ENCODE measurements at regions not wholly inside any gene's neighbourhood (a gene's known extent, or its start where the extent isn't known, plus 50 kb on each side); places are given as distances from the start of the nearest gene placed in this dataset.

GRCh38 chr19:5265260-5265659 is 75.4 kb downstream of the PTPRS start:
- Histone ChIP-seq H3K27ac (no peak overlapping the region), H3K4me1 (replicated peaks) (peaks cover 22% of the 10 kb centered on the region), H3K36me3 (no peaks in the 10 kb centered on the region), H3K4me3 (no peak overlapping the region), H3K9me3 (no peaks in the 10 kb centered on the region), H3K27me3 (replicated peaks; ENCODE audit: insufficient read depth) (no peaks in the 10 kb centered on the region)
- DNase-seq (ENCODE audit: low spot score), result no peak
- WGBS, result 89% methylated on average over 8 of the region's 9 CpGs
- TF ChIP-seq, protein P1, sequence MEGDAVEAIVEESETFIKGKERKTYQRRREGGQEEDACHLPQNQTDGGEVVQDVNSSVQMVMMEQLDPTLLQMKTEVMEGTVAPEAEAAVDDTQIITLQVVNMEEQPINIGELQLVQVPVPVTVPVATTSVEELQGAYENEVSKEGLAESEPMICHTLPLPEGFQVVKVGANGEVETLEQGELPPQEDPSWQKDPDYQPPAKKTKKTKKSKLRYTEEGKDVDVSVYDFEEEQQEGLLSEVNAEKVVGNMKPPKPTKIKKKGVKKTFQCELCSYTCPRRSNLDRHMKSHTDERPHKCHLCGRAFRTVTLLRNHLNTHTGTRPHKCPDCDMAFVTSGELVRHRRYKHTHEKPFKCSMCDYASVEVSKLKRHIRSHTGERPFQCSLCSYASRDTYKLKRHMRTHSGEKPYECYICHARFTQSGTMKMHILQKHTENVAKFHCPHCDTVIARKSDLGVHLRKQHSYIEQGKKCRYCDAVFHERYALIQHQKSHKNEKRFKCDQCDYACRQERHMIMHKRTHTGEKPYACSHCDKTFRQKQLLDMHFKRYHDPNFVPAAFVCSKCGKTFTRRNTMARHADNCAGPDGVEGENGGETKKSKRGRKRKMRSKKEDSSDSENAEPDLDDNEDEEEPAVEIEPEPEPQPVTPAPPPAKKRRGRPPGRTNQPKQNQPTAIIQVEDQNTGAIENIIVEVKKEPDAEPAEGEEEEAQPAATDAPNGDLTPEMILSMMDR (IDR thresholded peaks at IDR 0.05), result no peak
- TF ChIP-seq POLR2A (IDR thresholded peaks at IDR 0.05) (no peak), POLR2AphosphoS5 (IDR thresholded peaks at IDR 0.05) (no peak)
- intact Hi-C loops (cut with DNase I), result no loop called here

DNA sequence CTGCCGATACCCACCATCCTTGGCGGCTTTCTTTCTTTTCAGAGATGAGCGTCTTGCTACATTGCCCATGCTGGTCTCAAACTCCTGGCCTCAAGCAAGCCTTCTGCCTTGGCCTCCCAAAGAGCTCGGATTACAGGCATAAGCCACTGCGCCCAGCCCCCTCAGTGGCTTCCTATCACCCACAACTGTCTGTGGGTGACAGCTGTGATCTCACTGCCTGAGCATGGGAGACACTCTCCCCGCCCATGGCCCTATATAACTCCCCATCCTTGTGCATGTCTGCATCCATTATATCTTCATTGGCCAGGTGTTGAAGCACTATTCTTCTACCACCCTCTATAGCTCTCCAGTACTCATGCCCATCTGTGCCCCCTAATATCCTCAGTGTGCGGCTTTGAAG is 76.2 kb downstream of the PTPRS start:
- 93% methylated on average over 7 of the region's 7 CpGs for WGBS
- H3K4me3 ChIP-seq, result no peak overlapping the region
- H3K27ac ChIP-seq, result no peak overlapping the region
- H3K4me1 ChIP-seq (replicated peaks), result peaks cover 22% of the 10 kb centered on the region
- H3K27me3 ChIP-seq (replicated peaks; ENCODE audit: insufficient read depth), result no peaks in the 10 kb centered on the region
- TF ChIP-seq POLR2A (IDR thresholded peaks at IDR 0.05) (no peak), POLR2AphosphoS5 (IDR thresholded peaks at IDR 0.05) (no peak)
- TF ChIP-seq, protein P1 (IDR thresholded peaks at IDR 0.05), result no peak
- intact Hi-C loops (cut with DNase I), result no loop called here
- DNase-seq (ENCODE audit: low spot score), result no peak
- no peaks in the 10 kb centered on the region for H3K9me3 ChIP-seq
- H3K36me3 ChIP-seq, result no peaks in the 10 kb centered on the region

GRCh38 chr19:5263615-5264014 is 77.0 kb downstream of the PTPRS start:
- Histone ChIP-seq H3K27ac (peak overlapping the region in 1 of 2 donors; percentile 85), H3K4me3 (no peak overlapping the region), H3K4me1 (replicated peaks) (peaks cover 17% of the 10 kb centered on the region), H3K9me3 (no peaks in the 10 kb centered on the region), H3K27me3 (replicated peaks; ENCODE audit: insufficient read depth) (no peaks in the 10 kb centered on the region), H3K36me3 (no peaks in the 10 kb centered on the region)
- DNase-seq (ENCODE audit: low spot score), result no peak
- TF ChIP-seq, protein P1 (IDR thresholded peaks at IDR 0.05), result no peak
- TF ChIP-seq POLR2AphosphoS5 (IDR thresholded peaks at IDR 0.05), result no peak
- TF ChIP-seq POLR2A (IDR thresholded peaks at IDR 0.05), result no peak
- intact Hi-C loops (cut with DNase I), result no loop called here
- WGBS, result 80% methylated on average over 22 of the region's 23 CpGs

DNA sequence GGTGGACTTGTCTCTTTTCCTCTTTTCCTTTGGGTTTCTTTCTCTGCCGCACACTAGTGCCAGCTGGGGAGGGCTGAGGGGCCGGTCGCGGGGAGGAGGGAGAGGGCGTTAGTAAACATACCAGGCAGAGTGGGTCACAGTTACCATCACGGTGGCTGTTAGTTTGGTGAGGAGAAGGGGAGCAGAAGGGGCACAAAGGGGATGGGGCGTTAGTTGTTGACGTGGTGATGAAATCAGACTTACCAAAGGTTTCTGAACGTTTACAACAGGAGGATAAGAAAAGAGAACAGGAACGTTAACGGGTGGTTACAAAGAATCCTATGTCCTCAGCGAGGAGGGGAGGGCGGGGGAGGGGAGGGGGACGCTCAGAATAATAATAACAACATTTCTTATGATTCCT is 77.9 kb downstream of the PTPRS start:
- no peak for TF ChIP-seq POLR2AphosphoS5 (IDR thresholded peaks at IDR 0.05)
- no peak for TF ChIP-seq POLR2A (IDR thresholded peaks at IDR 0.05)
- TF ChIP-seq, protein P1 (IDR thresholded peaks at IDR 0.05), result no peak
- peaks cover 17% of the 10 kb centered on the region for H3K4me1 ChIP-seq (replicated peaks)
- H3K27me3 ChIP-seq (replicated peaks; ENCODE audit: insufficient read depth), result no peaks in the 10 kb centered on the region
- no peaks in the 10 kb centered on the region for H3K9me3 ChIP-seq
- H3K27ac ChIP-seq, result peak overlapping the region; percentile 66 to 85
- WGBS, result 45% methylated on average over 14 of the region's 14 CpGs
- intact Hi-C loops (cut with DNase I), result no loop called here
- DNase-seq (ENCODE audit: low spot score), result no peak
- H3K36me3 ChIP-seq, result no peaks in the 10 kb centered on the region
- no peak overlapping the region for H3K4me3 ChIP-seq

GRCh38 chr19:5261156-5261890 is 79.3 kb downstream of the PTPRS start:
- peak; percentile 94 for DNase-seq (ENCODE audit: low spot score)
- Histone ChIP-seq H3K9me3 (no peaks in the 10 kb centered on the region), H3K36me3 (peaks cover 0 to 2% of the 10 kb centered on the region in 2 donors), H3K27ac (peak overlapping the region; percentile 66 to 85), H3K4me1 (replicated peaks) (peaks cover 17% of the 10 kb centered on the region), H3K4me3 (peak overlapping the region in 1 of 2 donors; percentile 3), H3K27me3 (replicated peaks; ENCODE audit: insufficient read depth) (no peaks in the 10 kb centered on the region)
- intact Hi-C loops (cut with DNase I), result no loop called here
- TF ChIP-seq POLR2AphosphoS5 (IDR thresholded peaks at IDR 0.05), result peak; percentile 95
- TF ChIP-seq, protein P1 (IDR thresholded peaks at IDR 0.05), result no peak
- 42% methylated on average over 15 of the region's 15 CpGs for WGBS
